ENCODE measurements at regions not wholly inside any gene's neighbourhood (a gene's known extent, or its start where the extent isn't known, plus 50 kb on each side); places are given as distances from the start of the nearest gene placed in this dataset.
"Not testable (repeated sequence)": the region's sequence is repeated elsewhere in the genome, so short reads cannot be mapped to it uniquely, and the experiment has no call there.

- not testable (repeated sequence) for TF ChIP-seq CTCF, POLR2A (IDR thresholded peaks at IDR 0.05)
Observed at GRCh38 chr4:78717712-78718111, 58.4 kb upstream of the BMP2K start.

All from esophagus squamous epithelium (tissue), 4 donors.